NCI-H2081 treated with DMSO at 0.1 percent for 48 hours (cell line): ENCODE measurements at regions not wholly inside any gene's neighbourhood (a gene's known extent, or its start where the extent isn't known, plus 50 kb on each side); places are given as distances from the start of the nearest gene placed in this dataset.

ENCODE experiments used
- DNase-seq: peaks from one replicate; lab custom pipeline; 2025; lab: John Stamatoyannopoulos, UW

DNA sequence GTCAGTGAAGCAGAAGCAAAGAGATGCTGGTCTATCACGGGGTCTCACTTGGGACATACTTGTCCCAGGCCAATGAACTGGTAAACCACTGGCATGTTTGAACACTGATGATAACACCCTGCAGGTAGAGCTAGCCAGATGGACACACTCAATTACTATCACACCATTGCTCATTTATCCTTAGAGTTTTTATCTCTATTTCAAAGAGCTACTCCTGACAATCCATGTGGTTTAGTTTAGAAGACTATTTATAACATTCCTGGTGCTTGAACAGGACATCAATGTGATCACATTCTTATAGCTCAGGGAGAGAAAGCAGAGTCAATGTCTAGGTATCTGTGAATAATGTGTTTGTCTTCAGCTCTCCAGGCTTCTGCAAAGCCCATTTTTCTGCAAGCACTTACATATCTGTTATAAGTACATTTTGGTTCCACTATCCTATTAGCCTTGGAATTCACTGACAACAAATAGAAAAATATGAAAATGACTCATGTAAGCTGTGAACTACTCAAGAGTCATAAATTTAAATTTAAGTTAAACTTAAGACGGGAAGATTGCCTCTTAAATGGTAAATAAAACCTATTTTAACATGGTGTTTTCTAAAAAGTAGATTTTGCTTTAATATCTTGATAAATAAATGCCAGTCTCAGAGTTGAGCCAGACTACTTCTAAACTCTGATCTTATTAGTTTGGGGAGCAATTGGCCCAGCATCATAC, 106.7 kb upstream of the MBL2 start:
- no peak for DNase-seq

DNA sequence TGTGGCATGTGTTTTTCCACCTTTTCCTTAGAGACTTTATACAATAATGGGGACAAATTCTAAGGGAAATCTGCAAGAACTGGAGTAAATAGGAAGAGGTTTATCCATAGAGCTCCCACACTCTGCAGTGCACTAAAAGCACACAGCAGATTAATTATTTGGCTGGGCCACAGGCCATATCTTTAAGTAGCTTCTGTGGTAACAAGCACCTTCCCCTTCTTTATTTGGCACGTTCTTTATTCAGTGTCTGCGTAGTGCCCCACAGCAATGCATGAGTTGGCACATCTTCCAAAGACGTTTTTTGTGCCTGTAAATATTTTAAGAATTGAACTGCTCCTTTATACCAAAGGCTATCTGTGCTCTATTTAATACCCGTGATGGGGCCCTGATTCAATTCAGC, 104.9 kb upstream of the MBL2 start:
- DNase-seq = no peak

DNA sequence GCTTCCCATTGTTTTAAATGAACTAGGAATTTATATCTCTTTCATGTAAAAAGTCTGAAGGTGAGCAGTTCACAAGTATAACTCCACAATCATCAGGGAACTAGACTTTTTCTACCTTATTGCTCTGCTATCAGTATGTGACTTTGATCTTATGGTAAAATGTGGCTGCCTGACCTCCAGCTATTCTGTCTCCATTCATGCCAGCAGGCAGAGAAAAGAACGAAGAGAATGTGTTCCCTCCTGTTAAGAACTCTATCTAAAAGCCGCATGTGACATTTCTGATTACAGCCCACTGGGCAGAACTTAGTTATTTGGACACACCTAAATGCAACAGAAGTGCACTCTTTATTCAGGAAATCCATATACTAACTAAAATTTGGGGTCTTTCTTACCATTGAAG, 102.8 kb upstream of the MBL2 start:
- DNase-seq = no peak

GRCh38 chr10:52874581-52874980, 102.0 kb upstream of the MBL2 start:
- DNase-seq = no peak

- no peak for DNase-seq
Observed at GRCh38 chr10:52871191-52871843, 98.7 kb upstream of the MBL2 start.

GRCh38 chr10:52870562-52870961, 98.0 kb upstream of the MBL2 start:
- DNase-seq = no peak

DNA sequence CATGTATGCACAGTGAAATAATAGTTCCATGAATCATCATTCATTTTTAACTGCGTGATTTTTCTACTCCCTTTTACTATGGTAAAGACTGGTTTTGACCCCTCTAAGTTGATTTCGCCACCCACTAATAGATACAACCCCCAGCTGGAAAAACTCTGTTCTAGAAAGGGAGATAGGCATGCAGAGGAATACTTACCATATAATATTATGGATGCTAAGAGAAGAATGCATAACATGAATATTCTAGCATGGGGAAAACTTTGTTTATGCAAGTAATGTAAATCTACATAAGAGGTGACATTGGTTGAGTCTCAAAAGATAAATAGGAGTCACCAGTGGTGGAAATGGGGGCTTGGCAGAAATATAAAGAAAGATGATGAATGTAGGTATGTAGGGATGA, 97.3 kb upstream of the MBL2 start:
- no peak for DNase-seq

DNA sequence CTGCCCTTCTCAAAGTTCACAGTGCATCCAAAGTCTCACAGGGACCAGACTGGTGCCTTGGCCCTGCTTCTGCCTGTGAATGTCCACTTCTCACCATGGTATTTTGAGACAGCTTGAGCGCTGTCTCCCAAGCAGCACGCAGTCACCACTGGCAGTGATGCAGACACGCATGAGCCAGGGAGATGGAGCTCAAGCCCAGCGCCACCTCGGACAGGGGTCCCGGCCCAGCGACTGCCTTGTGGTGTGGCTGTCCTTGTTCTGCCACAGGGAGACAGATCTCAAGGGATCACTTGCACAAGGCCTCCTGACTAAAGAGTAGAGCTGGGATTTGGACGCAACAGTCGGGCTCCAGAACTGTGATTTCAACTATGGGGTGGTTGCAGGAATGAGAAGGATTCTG, 92.6 kb upstream of the MBL2 start:
- no peak for DNase-seq

DNA sequence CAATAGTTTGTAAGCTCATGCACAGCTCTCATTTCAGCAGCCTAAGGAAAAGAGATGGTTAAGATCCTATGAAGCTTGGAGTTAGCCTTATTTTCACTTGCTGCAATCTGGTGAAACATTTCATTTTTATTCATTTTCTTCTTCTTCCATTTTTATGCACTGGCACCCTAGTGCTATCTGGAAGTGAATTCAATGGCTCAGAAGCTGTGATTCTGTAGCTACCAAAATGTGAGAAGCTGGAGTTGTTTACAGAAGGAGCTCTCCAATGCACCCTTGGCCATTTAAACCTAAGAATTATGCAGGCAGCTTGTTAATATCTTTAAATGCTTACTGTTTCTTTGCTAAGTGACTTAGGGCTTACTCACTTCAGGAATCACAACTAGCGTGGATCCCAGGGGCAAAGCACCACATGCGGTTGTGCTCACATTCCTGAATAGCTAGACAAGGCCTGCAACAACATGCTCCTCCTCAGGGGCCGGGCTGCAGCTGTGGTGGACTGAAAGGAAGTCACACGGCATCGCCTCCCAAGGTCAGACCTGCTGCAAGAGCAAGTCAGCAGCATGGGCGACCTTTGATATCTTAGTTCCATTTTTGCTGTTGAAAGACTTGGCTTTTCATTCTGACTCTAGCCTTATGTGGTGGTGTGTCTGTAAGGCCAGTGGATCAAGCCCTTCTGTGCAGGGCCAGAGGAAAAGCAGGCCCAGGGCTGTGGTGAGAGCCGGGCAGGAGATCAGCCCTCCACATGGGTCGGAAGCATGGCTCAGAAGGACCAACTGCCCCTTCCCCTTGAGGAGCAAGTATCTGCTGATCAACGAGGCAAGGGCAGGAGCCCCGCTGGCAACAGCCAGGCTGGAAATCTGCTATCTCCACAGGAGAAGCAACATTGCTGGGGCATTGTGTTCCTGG, 91.9 kb upstream of the MBL2 start:
- no peak for DNase-seq

- DNase-seq = no peak
Observed at GRCh38 chr10:52858722-52859121, 86.1 kb upstream of the MBL2 start.

GRCh38 chr10:52855546-52856325, 83.2 kb upstream of the MBL2 start:
- no peak for DNase-seq

GRCh38 chr10:52853704-52854103, 81.1 kb upstream of the MBL2 start:
- no peak for DNase-seq

GRCh38 chr10:52836816-52837215, 64.2 kb upstream of the MBL2 start:
- no peak for DNase-seq
